Esophagus mucosa (tissue), 1 donor: ENCODE measurements at regions not wholly inside any gene's neighbourhood (a gene's known extent, or its start where the extent isn't known, plus 50 kb on each side); places are given as distances from the start of the nearest gene placed in this dataset.

Experiments
- ATAC-seq: fragments of 200-7000 bp; cut with Tn5 transposase; one replicate; pipeline ENCODE4 v1.9.1; 2020
- donor health status: DM: yes; HTN: yes; CAD: no.

GRCh38 chr5:123802298-123802951 is 290.4 kb downstream of the CSNK1G3 start:
- no peak for ATAC-seq

- peak; percentile 49 for ATAC-seq
Observed at GRCh38 chr5:123800640-123801039, 288.7 kb downstream of the CSNK1G3 start.

- ATAC-seq: no peak
Observed at GRCh38 chr5:123795688-123796087, 283.7 kb downstream of the CSNK1G3 start.

- no peak for ATAC-seq
Observed at GRCh38 chr5:123790226-123790625, 278.2 kb downstream of the CSNK1G3 start.

GRCh38 chr5:123787635-123788034 is 275.7 kb downstream of the CSNK1G3 start:
- no peak for ATAC-seq

GRCh38 chr5:123787136-123787535 is 275.2 kb downstream of the CSNK1G3 start:
- ATAC-seq: no peak

GRCh38 chr5:123786411-123786810 is 274.4 kb downstream of the CSNK1G3 start:
- ATAC-seq: no peak

- ATAC-seq: peak; percentile 79
Observed at GRCh38 chr5:123785162-123786071, 273.4 kb downstream of the CSNK1G3 start.

GRCh38 chr5:123783421-123783820 is 271.4 kb downstream of the CSNK1G3 start:
- no peak for ATAC-seq

- no peak for ATAC-seq
Observed at GRCh38 chr5:123778641-123779040, 266.7 kb downstream of the CSNK1G3 start.

- no peak for ATAC-seq
Observed at GRCh38 chr5:123776761-123777160, 264.8 kb downstream of the CSNK1G3 start.

GRCh38 chr5:123771715-123772114 is 259.7 kb downstream of the CSNK1G3 start:
- no peak for ATAC-seq

- no peak for ATAC-seq
Observed at GRCh38 chr5:123763201-123763600, 251.2 kb downstream of the CSNK1G3 start.

GRCh38 chr5:123756816-123757215 is 244.8 kb downstream of the CSNK1G3 start:
- no peak for ATAC-seq

GRCh38 chr5:123756318-123756665 is 244.3 kb downstream of the CSNK1G3 start:
- ATAC-seq: no peak

- no peak for ATAC-seq
Observed at GRCh38 chr5:123755653-123756317, 243.8 kb downstream of the CSNK1G3 start.

- ATAC-seq: no peak
Observed at GRCh38 chr5:123754908-123755307, 242.9 kb downstream of the CSNK1G3 start.

- ATAC-seq: no peak
Observed at GRCh38 chr5:123753937-123754891, 242.2 kb downstream of the CSNK1G3 start.

GRCh38 chr5:123753180-123753936 is 241.4 kb downstream of the CSNK1G3 start:
- ATAC-seq: no peak

GRCh38 chr5:123752552-123753179 is 240.7 kb downstream of the CSNK1G3 start:
- ATAC-seq: peak; percentile 43

- ATAC-seq: no peak
Observed at GRCh38 chr5:123751670-123752069, 239.7 kb downstream of the CSNK1G3 start.
